ENCODE measurements at regions not wholly inside any gene's neighbourhood (a gene's known extent, or its start where the extent isn't known, plus 50 kb on each side); places are given as distances from the start of the nearest gene placed in this dataset.

- no peaks in the 10 kb centered on the region for H3K27me3 ChIP-seq (ENCODE audit: insufficient read depth, low read length)
- H3K27ac ChIP-seq (ENCODE audit: low read depth, low read length): no peak overlapping the region
- RAD21 ChIA-PET (ENCODE audit: low non-redundant PET in 1 of 2, low total read pairs in 2 of 2, uncharacterized antibody in 2 of 2, unreplicated experiment in 2 of 2): no interaction called here
- H3K4me2 ChIP-seq (ENCODE audit: low read length): no peak overlapping the region
- no peaks in the 10 kb centered on the region for H4K20me1 ChIP-seq (ENCODE audit: insufficient read depth)
- H3K36me3 ChIP-seq (ENCODE audit: control insufficient read depth in 1 of 2, insufficient read depth in 2 of 2, low read length in 2 of 2): no peaks in the 10 kb centered on the region
- BruUV-seq (replicated peaks): no TSS peak
- no peaks in the 10 kb centered on the region for H3K79me2 ChIP-seq (ENCODE audit: insufficient read depth, low read length)
- peaks cover under 1 to 3% of the 10 kb centered on the region in 2 experiments; a peak in 2 of 4 replicates for H3K9me3 ChIP-seq (ENCODE audit: control insufficient read depth in 1 of 2, insufficient read depth in 1 of 2, low read depth in 1 of 2, low read length in 2 of 2)
- intact Hi-C loops (cut with micrococcal nuclease): no loop called here
- no peaks in the 10 kb centered on the region for H3K9me2 ChIP-seq (ENCODE audit: insufficient read depth)
- no peak overlapping the region for H3K4me3 ChIP-seq (replicated peaks in 1 of 2; ENCODE audit: low read depth in 1 of 2, low read length in 2 of 2)
- ATAC-seq: no peak
- DNase-seq (ENCODE audit: low read depth, low spot score): no peak
- POLR2A ChIA-PET: no interaction called here
- CTCF ChIA-PET: no interaction called here
- H3K4me1 ChIP-seq (ENCODE audit: control insufficient read depth in 1 of 2, insufficient read depth in 2 of 2, low read length in 2 of 2): no peaks in the 10 kb centered on the region
- H3K9ac ChIP-seq (ENCODE audit: low read length): no peak overlapping the region
- no peak for TF ChIP-seq EZH2 (IDR thresholded peaks at IDR 0.05)
- no peak for TF ChIP-seq REST (IDR thresholded peaks at IDR 0.05; ENCODE audit: low read depth)
- no peak for TF ChIP-seq SP1 (IDR thresholded peaks at IDR 0.05; ENCODE audit: low read depth)
- no peak for TF ChIP-seq EZH2phosphoT487 (IDR thresholded peaks at IDR 0.05; ENCODE audit: borderline replicate concordance)
- TF ChIP-seq JUND (IDR thresholded peaks at IDR 0.05): no peak
- no peak for TF ChIP-seq FOSL1 (IDR thresholded peaks at IDR 0.05; ENCODE audit: low read depth)
- TF ChIP-seq SRF (IDR thresholded peaks at IDR 0.05; ENCODE audit: low read depth): no peak
- TF ChIP-seq CTCF (IDR thresholded peaks at IDR 0.05 in 2 of 3, conservative IDR thresholded peaks at IDR 0.05 in 1 of 3; ENCODE audit: borderline replicate concordance in 1 of 3, insufficient read depth in 1 of 3, low read depth in 2 of 3, low read length in 2 of 3): no peak
- TF ChIP-seq CBX3 (IDR thresholded peaks at IDR 0.05; ENCODE audit: low read depth): no peak
- no peak for TF ChIP-seq POLR2AphosphoS5 (IDR thresholded peaks at IDR 0.05; ENCODE audit: low read depth, low read length)
- no peak for TF ChIP-seq YY1 (IDR thresholded peaks at IDR 0.05; ENCODE audit: extremely low read depth, insufficient replicate concordance, low read depth, low read length)
- no peak for TF ChIP-seq CEBPB (IDR thresholded peaks at IDR 0.05; ENCODE audit: low read depth)
- TF ChIP-seq MAX (IDR thresholded peaks at IDR 0.05): no peak
- no peak for TF ChIP-seq ZNF274 (IDR thresholded peaks at IDR 0.05; ENCODE audit: low read depth, low read length)
- no peak for TF ChIP-seq ZBTB33 (IDR thresholded peaks at IDR 0.05; ENCODE audit: extremely low read depth, insufficient replicate concordance, low read length)
- no peak for TF ChIP-seq ATF3 (IDR thresholded peaks at IDR 0.05)
- H2AFZ ChIP-seq (ENCODE audit: low read depth, low read length, poor library complexity, severe bottlenecking): no peak overlapping the region
Measured at GRCh38 chr6:23705697-23706096, 420.3 kb upstream of the NRSN1 start.
